ENCODE measurements at regions not wholly inside any gene's neighbourhood (a gene's known extent, or its start where the extent isn't known, plus 50 kb on each side); places are given as distances from the start of the nearest gene placed in this dataset.

DNA sequence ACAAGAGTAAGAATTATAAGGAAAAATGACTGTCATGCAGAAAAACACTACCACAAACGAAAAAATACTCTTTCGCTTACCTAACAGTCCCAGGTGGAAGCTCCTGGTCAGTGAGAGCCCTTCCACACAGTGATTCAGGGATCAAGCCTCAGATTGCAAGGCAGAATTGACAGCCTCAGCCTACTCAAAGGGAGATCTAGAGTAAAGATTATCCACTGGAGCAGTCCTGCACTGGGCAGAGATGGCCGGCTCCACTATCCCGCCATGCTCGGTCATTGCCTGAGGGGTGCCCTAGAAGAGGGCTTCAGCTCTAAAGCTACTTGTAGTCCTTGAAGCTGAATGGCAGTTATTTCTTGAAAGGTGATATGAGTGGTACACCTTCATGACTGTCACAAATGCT, 174.7 kb downstream of the TTC8 start:
- Histone ChIP-seq H3K27ac (ENCODE audit: low read depth, low read length) (no peak overlapping the region), H3K4me3 (ENCODE audit: low read length) (no peak overlapping the region), H3K36me3 (ENCODE audit: insufficient read depth, low read length) (no peaks in the 10 kb centered on the region), H3K27me3 (ENCODE audit: insufficient read depth, low read length, poor library complexity, severe bottlenecking) (no peaks in the 10 kb centered on the region), H3K9me3 (ENCODE audit: low read length) (no peaks in the 10 kb centered on the region), H3K4me1 (ENCODE audit: insufficient read depth, low read length) (no peaks in the 10 kb centered on the region)
- CTCF ChIA-PET: no interaction called here
- POLR2A ChIA-PET: no interaction called here
- no peak overlapping the region for H3K4me3 Mint-ChIP-seq
- H3K27me3 Mint-ChIP-seq: peaks cover 23 to 57% of the 10 kb centered on the region in 2 donors
- H3K9me3 Mint-ChIP-seq: peaks cover 0 to 2% (median 0%) of the 10 kb centered on the region in 5 donors
- no peak for DNase-seq
- no peaks in the 10 kb centered on the region for H3K4me1 Mint-ChIP-seq
- H3K27ac Mint-ChIP-seq: no peak overlapping the region
- no peaks in the 10 kb centered on the region for H3K36me3 Mint-ChIP-seq

DNA sequence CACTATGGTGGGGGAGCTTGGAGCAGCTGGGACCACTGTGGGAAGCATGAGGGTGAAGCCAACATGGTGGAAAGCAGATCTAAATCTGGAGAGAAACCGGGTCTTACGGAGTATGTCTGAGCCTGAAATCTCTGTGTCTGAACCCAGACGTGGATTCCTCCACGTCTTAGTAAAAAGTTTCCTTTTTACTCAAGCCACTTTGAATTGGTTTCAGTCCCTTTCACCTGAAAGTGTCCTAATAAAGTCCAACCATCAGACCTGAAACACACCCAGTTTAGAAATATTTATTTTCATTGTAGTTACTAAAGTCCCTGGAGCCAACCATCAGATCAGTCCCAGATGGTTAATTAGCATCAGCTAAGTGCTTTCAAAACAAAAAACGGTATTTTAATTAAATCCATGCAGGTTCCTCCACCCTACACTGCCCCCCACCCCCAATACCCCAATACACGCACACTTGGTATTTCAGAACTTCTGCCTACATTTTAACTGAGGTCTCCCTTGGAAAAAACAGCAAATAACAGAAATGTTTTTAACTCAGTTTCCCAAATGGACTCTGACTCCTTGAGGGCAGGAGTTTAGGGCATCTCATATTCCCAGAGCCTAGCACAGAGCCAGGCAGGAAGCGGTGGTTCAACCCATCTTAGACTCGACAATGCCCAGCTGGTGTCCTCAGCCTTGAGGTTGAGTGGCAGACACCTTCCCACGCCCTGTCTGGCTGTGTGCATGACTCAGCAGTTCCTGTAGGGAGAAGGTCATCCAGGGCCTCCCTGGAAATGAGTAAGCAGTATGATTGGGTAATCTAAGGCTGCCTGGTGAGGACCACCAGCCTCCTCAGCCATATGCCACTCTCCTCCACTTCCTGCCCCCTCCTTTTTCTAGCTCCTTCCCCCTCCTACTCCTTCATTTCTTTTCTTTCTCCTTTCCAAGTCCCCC, 175.8 kb downstream of the TTC8 start:
- POLR2A ChIA-PET: no interaction called here
- no peaks in the 10 kb centered on the region for H3K9me3 ChIP-seq (ENCODE audit: low read length)
- H3K9me3 Mint-ChIP-seq: peaks cover 0 to 2% (median 0%) of the 10 kb centered on the region in 5 donors

DNA sequence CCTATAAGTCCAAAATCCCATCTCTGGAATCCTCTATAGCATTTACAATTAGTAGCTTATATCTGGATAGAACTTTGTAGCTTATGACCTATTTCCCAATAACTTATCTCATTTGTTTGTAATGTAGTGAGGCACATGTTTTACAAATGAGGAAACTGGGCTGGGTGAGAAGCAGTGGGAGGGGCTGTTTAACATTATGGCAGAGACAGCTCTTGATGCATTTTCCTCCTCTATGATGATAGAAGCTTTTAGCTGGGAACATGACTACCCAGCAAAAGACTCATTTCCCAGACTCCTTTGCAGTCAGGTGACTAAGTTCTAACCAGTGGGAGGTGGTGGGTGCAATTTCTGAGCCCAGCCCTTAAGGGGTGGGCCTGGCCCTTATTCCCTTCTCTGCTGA, 179.7 kb downstream of the TTC8 start:
- Mint-ChIP-seq H3K9me3 (peaks cover 0 to 2% (median 0%) of the 10 kb centered on the region in 5 donors), H3K36me3 (no peaks in the 10 kb centered on the region), H3K27me3 (peaks cover 16 to 21% of the 10 kb centered on the region in 2 donors), H3K4me3 (no peak overlapping the region), H3K27ac (no peak overlapping the region), H3K4me1 (no peaks in the 10 kb centered on the region)
- DNase-seq: no peak
- no peaks in the 10 kb centered on the region for H3K36me3 ChIP-seq (ENCODE audit: insufficient read depth, low read length)
- no peak overlapping the region for H3K4me3 ChIP-seq (ENCODE audit: low read length)
- H3K27ac ChIP-seq (ENCODE audit: low read depth, low read length): no peak overlapping the region
- H3K9me3 ChIP-seq (ENCODE audit: low read length): no peaks in the 10 kb centered on the region
- CTCF ChIA-PET: no interaction called here
- H3K27me3 ChIP-seq (ENCODE audit: insufficient read depth, low read length, poor library complexity, severe bottlenecking): no peaks in the 10 kb centered on the region
- no peaks in the 10 kb centered on the region for H3K4me1 ChIP-seq (ENCODE audit: insufficient read depth, low read length)
- POLR2A ChIA-PET: no interaction called here

More for the DNA sequence above, 175.8 kb downstream of the TTC8 start:
- H3K27ac ChIP-seq (ENCODE audit: low read depth, low read length): no peak overlapping the region
- CTCF ChIA-PET: no interaction called here
- Mint-ChIP-seq H3K27me3 (peaks cover 23 to 49% of the 10 kb centered on the region in 2 donors), H3K27ac (no peak overlapping the region), H3K4me1 (no peaks in the 10 kb centered on the region), H3K4me3 (no peak overlapping the region), H3K36me3 (no peaks in the 10 kb centered on the region)
- no peak for DNase-seq
- no peaks in the 10 kb centered on the region for H3K4me1 ChIP-seq (ENCODE audit: insufficient read depth, low read length)
- H3K36me3 ChIP-seq (ENCODE audit: insufficient read depth, low read length): no peaks in the 10 kb centered on the region
- no peak overlapping the region for H3K4me3 ChIP-seq (ENCODE audit: low read length)
- H3K27me3 ChIP-seq (ENCODE audit: insufficient read depth, low read length, poor library complexity, severe bottlenecking): no peaks in the 10 kb centered on the region

DNA sequence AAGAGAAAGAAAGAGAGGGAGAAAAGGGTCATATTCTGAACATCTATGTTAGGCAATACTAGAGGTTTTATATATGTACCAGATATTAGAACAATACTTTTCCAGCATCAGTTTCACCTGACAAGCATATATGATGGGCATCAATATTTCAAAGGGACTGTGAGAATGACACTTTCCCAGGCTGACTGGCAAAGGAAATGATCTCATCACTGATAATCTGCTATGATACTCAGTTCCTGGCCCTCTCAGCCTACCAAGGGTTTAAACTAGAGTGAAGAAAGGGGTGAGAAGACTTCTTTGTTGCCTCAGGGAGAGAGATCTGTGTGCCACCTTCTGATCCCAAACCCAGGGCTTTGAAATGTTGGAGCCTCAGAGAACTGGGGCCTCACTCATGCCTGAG, 183.5 kb downstream of the TTC8 start:
- no peaks in the 10 kb centered on the region for H3K36me3 Mint-ChIP-seq
- ChIA-PET POLR2A (no interaction called here), CTCF (interaction anchor here (1.9 kb wide), 1 partner anchor 19 kb away, joined by 6 read pairs; no protein-coding TSS in a partner anchor)
- no peaks in the 10 kb centered on the region for H3K4me1 Mint-ChIP-seq
- H3K27ac ChIP-seq (ENCODE audit: low read depth, low read length): no peak overlapping the region
- peaks cover 10 to 16% of the 10 kb centered on the region in 2 donors for H3K27me3 Mint-ChIP-seq
- no peak for DNase-seq
- no peak overlapping the region for H3K4me3 ChIP-seq (ENCODE audit: low read length)
- H3K27me3 ChIP-seq (ENCODE audit: insufficient read depth, low read length, poor library complexity, severe bottlenecking): no peaks in the 10 kb centered on the region
- H3K9me3 ChIP-seq (ENCODE audit: low read length): no peaks in the 10 kb centered on the region
- no peaks in the 10 kb centered on the region for H3K4me1 ChIP-seq (ENCODE audit: insufficient read depth, low read length)
- peak overlapping the region in 1 of 8 donors; percentile 29 for H3K27ac Mint-ChIP-seq
- peaks cover 0 to 2% (median 0%) of the 10 kb centered on the region in 5 donors for H3K9me3 Mint-ChIP-seq
- H3K4me3 Mint-ChIP-seq: no peak overlapping the region
- H3K36me3 ChIP-seq (ENCODE audit: insufficient read depth, low read length): no peaks in the 10 kb centered on the region

DNA sequence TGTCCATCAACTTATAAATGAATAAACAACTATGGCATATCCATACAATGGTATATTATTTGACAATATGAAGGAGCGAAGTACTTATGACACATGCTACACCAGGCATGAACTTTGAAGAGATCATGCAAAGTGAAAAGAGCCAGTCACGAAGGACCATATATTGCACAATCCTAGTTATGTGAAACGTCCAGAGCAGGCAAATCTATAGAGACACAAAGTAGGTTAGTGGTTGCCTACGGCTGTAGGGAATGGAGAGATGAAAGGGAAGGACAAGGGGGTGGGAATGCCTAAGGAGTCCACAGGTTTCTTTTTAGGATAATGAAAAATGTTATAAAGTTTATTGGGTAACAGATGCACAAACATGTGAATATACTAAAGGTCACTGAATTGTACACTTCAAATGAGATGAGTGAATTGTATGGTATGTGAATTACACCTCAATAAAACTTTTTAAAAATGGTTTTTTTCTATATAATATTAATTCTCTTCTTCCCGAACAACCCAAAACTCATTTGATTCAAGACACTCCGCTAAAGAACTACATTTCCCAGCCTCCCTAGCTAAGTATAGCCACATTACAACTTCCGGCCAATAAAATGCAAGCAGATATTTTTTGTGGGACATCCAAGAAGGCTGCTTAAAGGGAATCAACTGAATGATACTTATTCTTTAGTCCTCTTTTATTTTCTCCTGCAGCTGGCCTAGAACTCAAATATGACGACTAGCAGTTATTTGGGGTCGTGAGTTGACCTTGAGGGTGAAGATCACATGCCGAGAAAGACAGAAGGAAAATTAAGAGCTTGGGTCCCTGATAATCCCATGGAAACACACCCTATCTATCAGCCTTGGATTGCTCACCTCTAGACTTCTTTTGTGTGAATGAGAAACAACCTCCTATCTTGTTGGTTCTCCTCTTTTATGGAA, 187.2 kb downstream of the TTC8 start:
- no peak overlapping the region for H3K27ac Mint-ChIP-seq
- peaks cover 0 to 2% (median 0%) of the 10 kb centered on the region in 3 donors for H3K4me1 Mint-ChIP-seq

DNA sequence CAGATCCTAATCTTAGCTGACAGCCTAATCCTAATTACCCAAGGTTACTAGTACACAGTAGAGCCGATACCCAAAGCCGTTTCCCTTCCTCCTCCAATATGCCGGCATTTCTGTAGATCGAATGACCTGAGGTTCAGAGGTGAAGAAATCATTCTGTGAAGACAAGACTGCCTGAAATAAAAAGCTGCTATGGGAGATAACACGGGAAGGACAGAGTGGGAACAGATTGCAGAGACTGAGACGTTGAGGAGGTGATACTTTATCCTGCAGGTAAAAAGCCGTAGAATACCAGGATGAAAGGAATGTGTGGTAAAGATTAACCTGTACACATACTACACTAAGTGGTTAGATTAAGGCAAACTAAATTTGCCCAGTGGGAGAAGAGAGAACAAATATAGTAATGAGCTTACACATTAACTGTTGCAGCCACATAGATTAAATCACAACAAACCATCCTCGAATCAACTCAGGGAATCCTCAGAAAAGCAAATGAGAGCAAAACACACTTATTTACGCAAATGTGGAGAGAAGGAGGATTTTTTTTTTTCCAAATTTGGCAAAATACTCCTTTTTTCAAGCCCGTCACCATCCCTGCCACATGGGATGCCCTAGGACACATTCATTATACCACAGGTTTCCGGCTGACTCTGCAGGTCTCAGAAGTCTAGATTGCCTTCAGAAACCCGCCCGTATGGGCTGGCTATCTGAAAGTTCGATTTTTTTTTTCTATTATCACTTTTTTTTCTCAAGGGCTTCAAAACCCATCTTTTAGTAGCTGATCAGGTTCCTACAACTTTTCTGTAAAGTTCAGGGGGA, 188.0 kb downstream of the TTC8 start:
- Histone ChIP-seq H3K4me3 (ENCODE audit: low read length) (no peak overlapping the region), H3K9me3 (ENCODE audit: low read length) (no peaks in the 10 kb centered on the region), H3K27ac (ENCODE audit: low read depth, low read length) (no peak overlapping the region), H3K27me3 (ENCODE audit: insufficient read depth, low read length, poor library complexity, severe bottlenecking) (no peaks in the 10 kb centered on the region), H3K36me3 (ENCODE audit: insufficient read depth, low read length) (no peaks in the 10 kb centered on the region), H3K4me1 (ENCODE audit: insufficient read depth, low read length) (no peaks in the 10 kb centered on the region)
- H3K4me1 Mint-ChIP-seq: peaks cover 0 to 2% (median 0%) of the 10 kb centered on the region in 3 donors
- peaks cover 1 to 26% of the 10 kb centered on the region in 2 donors for H3K27me3 Mint-ChIP-seq
- H3K36me3 Mint-ChIP-seq: no peaks in the 10 kb centered on the region
- H3K9me3 Mint-ChIP-seq: no peaks in the 10 kb centered on the region
- ChIA-PET CTCF (no interaction called here), POLR2A (no interaction called here)
- DNase-seq: no peak
- H3K4me3 Mint-ChIP-seq: no peak overlapping the region
- no peak overlapping the region for H3K27ac Mint-ChIP-seq

More for the DNA sequence above, 187.2 kb downstream of the TTC8 start:
- Histone ChIP-seq H3K4me1 (ENCODE audit: insufficient read depth, low read length) (no peaks in the 10 kb centered on the region), H3K36me3 (ENCODE audit: insufficient read depth, low read length) (no peaks in the 10 kb centered on the region), H3K27me3 (ENCODE audit: insufficient read depth, low read length, poor library complexity, severe bottlenecking) (no peaks in the 10 kb centered on the region), H3K9me3 (ENCODE audit: low read length) (no peaks in the 10 kb centered on the region), H3K4me3 (ENCODE audit: low read length) (no peak overlapping the region), H3K27ac (ENCODE audit: low read depth, low read length) (no peak overlapping the region)
- no peak overlapping the region for H3K4me3 Mint-ChIP-seq
- H3K27me3 Mint-ChIP-seq: peaks cover 1 to 23% of the 10 kb centered on the region in 2 donors
- POLR2A ChIA-PET: no interaction called here
- CTCF ChIA-PET: no interaction called here
- no peaks in the 10 kb centered on the region for H3K36me3 Mint-ChIP-seq
- no peak for DNase-seq
- H3K9me3 Mint-ChIP-seq: no peaks in the 10 kb centered on the region

DNA sequence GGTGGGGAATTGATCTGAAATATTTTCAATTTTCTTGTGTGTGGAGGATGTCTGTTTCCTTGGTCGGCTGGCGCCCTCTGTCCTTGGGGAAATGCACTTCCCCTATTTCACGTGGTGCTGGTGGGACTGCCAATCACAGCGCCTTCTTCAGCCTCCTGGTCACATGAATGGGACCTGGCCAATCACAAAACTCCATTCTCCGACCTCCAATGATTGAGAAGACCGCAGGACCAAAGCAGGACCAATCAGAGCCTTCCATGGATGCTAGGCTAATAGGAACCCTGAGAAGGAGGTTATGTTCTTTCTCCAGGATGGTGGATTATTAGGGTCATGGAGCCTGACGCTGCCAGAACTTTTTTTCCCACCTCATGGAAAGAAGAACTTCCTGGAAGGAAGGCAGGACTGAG, 188.7 kb downstream of the TTC8 start:
- Histone ChIP-seq H3K27me3 (ENCODE audit: insufficient read depth, low read length, poor library complexity, severe bottlenecking) (no peaks in the 10 kb centered on the region), H3K4me1 (ENCODE audit: insufficient read depth, low read length) (no peaks in the 10 kb centered on the region), H3K9me3 (ENCODE audit: low read length) (no peaks in the 10 kb centered on the region), H3K4me3 (ENCODE audit: low read length) (no peak overlapping the region), H3K36me3 (ENCODE audit: insufficient read depth, low read length) (no peaks in the 10 kb centered on the region), H3K27ac (ENCODE audit: low read depth, low read length) (no peak overlapping the region)
- no peaks in the 10 kb centered on the region for H3K36me3 Mint-ChIP-seq
- H3K4me1 Mint-ChIP-seq: peaks cover 0 to 2% (median 0%) of the 10 kb centered on the region in 3 donors
- peaks cover 4 to 26% of the 10 kb centered on the region in 2 donors for H3K27me3 Mint-ChIP-seq
- H3K9me3 Mint-ChIP-seq: no peaks in the 10 kb centered on the region
- no peak overlapping the region for H3K27ac Mint-ChIP-seq
- CTCF ChIA-PET: no interaction called here
- DNase-seq: no peak
- POLR2A ChIA-PET: no interaction called here
- H3K4me3 Mint-ChIP-seq: no peak overlapping the region
